Ascending aorta (tissue), 2 donors: ENCODE measurements at regions not wholly inside any gene's neighbourhood (a gene's known extent, or its start where the extent isn't known, plus 50 kb on each side); places are given as distances from the start of the nearest gene placed in this dataset.

Experiments
- DNase-seq, 2 donors: peaks; one replicate each; pipeline ENCODE4 v3.0.0-alpha.2; 2019; ENCODE audit warnings: low spot score in 2 of 2
- H3K27ac ChIP-seq, 2 donors: fragments of 200-600 bp; sonication (generic); one replicate each; pipeline ENCODE4 v1.5.1; 2016 to 2017; ENCODE audit warnings: mild to moderate bottlenecking in 1 of 2
- H3K27me3 ChIP-seq: fragments of 200-600 bp; sonication (generic); one replicate; pipeline ENCODE4 v1.5.1; 2017
- H3K36me3 ChIP-seq, 2 donors: fragments of 200-600 bp; sonication (generic); one replicate each; pipeline ENCODE4 v1.5.1; 2016
- H3K4me1 ChIP-seq, 2 donors: fragments of 200-600 bp; sonication (generic); one replicate each; pipeline ENCODE4 v1.5.1; 2016 to 2017; ENCODE audit warnings: mild to moderate bottlenecking in 1 of 2
- H3K4me3 ChIP-seq, 2 donors: fragments of 200-600 bp; sonication (generic); one replicate each; pipeline ENCODE4 v1.5.1; 2016 to 2017; ENCODE audit warnings: mild to moderate bottlenecking in 1 of 2
- H3K9me3 ChIP-seq, 2 donors: fragments of 200-600 bp; sonication (generic); one replicate each; pipeline ENCODE4 v1.5.1; 2016
- intact Hi-C: fragments of 100-400 bp; cut with DNase I; formaldehyde crosslinking; loops from one replicate; pipeline ENCODE4 v1.15.1; 2023
- TF ChIP-seq, protein P1 (sequence below), 3 experiments: fragments of 200-600 bp in 2 of 3; fragments of 450-650 bp in 1 of 3; sonication (generic) in 2 of 3; IDR thresholded peaks; one replicate each; pipeline ENCODE4 v1.5.1; 2016 to 2019; ENCODE audit warnings: antibody characterized with exemption in 3 of 3, mild to moderate bottlenecking in 1 of 3, moderate library complexity in 1 of 3

DNA sequence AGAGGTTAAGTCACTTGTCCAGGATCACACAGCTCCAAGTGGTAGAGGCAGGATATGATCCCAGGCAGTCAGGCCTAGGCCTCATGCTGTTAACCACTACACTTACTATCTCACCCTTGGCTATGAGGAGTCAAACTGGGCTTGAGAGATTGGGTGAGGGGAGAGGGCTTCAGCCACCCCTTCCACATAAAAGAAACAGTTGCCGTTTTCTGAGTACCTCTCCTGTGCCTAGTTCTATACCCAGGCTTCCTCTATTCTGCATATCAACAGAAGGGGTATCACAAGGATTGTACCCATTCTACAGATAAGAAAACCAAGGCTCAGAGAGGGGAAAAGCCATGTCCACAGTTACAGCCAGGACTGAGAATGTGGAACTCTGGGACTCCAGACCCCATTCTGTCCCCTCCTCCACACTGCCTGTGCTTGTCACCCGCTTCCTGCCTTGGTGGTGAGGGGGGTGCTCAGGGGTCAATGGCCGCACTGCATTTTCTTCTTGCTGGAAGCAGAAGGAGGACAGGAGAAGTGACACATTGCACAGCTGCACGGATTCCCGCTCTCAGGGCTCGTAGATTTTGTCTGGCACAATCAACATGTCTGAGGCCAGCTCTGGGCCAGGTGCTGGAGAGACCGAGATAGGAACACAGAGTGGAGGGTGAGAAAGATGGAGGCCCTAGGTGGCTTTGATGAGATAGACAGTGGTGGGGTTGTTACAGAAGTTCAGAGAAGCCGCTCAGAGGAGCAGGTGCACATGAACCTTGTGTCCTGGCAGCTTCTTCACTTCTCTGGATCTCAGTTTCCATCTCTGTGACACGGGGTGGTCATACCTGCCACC, 108.4 kb upstream of the PTPN1 start:
- no peak overlapping the region for H3K4me3 ChIP-seq
- H3K27ac ChIP-seq = peak overlapping the region; percentile 90 to 97
- H3K27me3 ChIP-seq = no peaks in the 10 kb centered on the region
- H3K9me3 ChIP-seq = no peaks in the 10 kb centered on the region
- H3K36me3 ChIP-seq = no peaks in the 10 kb centered on the region
- intact Hi-C loops = no loop called here
- no peak for DNase-seq
- TF ChIP-seq, protein P1, sequence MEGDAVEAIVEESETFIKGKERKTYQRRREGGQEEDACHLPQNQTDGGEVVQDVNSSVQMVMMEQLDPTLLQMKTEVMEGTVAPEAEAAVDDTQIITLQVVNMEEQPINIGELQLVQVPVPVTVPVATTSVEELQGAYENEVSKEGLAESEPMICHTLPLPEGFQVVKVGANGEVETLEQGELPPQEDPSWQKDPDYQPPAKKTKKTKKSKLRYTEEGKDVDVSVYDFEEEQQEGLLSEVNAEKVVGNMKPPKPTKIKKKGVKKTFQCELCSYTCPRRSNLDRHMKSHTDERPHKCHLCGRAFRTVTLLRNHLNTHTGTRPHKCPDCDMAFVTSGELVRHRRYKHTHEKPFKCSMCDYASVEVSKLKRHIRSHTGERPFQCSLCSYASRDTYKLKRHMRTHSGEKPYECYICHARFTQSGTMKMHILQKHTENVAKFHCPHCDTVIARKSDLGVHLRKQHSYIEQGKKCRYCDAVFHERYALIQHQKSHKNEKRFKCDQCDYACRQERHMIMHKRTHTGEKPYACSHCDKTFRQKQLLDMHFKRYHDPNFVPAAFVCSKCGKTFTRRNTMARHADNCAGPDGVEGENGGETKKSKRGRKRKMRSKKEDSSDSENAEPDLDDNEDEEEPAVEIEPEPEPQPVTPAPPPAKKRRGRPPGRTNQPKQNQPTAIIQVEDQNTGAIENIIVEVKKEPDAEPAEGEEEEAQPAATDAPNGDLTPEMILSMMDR (IDR thresholded peaks at IDR 0.05) = no peak
- peaks cover 38 to 71% of the 10 kb centered on the region in 2 donors for H3K4me1 ChIP-seq

DNA sequence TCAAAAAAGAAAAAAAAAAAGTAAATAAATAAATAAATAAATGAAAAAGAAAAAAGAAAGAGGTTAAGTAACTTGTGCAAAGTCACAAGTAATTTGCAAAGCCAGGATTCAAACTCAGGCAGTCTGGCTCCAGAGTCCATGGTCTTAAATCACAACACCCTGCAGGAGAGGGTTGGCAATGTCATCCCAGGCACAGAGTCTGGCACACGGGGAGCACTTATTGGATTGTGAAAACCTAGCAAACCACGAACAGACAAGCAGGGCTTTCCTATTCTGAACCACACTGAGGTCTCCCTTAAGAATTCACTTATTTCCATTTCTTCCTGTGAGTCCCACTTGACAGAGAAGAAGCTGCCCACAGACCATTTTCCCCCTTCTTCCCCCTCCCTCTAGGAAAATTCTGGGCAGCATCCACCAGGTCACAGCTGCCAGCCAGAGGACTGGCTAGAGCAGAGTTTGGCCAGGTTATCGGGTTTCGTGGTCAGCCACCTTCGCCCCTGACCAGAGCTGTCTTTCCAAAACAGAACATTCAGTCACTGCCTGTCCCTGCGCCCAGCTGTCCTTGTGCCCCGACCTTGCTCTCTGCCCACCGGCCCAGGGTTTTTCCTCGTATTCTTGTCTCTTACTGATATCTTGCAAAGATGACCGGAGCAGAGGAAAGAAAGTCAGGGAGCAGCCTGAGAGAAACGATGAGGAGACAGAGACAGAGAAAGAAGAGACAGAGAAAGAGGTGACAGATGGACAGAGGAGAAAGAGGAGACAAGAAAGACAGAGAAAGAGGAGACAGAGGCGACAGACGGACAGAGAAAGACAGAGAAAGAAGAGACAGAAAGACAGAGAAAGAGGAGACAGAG, 106.4 kb upstream of the PTPN1 start:
- Histone ChIP-seq H3K27ac (peak overlapping the region; percentile 90 to 97), H3K36me3 (no peaks in the 10 kb centered on the region), H3K4me1 (peaks cover 33 to 54% of the 10 kb centered on the region in 2 donors), H3K4me3 (no peak overlapping the region), H3K27me3 (no peaks in the 10 kb centered on the region), H3K9me3 (no peaks in the 10 kb centered on the region)
- TF ChIP-seq, protein P1 (IDR thresholded peaks at IDR 0.05) = peak in 1 of 3 experiments; percentile 8
- DNase-seq = peak in 1 of 2 donors; percentile 78
- intact Hi-C loops = no loop called here

DNA sequence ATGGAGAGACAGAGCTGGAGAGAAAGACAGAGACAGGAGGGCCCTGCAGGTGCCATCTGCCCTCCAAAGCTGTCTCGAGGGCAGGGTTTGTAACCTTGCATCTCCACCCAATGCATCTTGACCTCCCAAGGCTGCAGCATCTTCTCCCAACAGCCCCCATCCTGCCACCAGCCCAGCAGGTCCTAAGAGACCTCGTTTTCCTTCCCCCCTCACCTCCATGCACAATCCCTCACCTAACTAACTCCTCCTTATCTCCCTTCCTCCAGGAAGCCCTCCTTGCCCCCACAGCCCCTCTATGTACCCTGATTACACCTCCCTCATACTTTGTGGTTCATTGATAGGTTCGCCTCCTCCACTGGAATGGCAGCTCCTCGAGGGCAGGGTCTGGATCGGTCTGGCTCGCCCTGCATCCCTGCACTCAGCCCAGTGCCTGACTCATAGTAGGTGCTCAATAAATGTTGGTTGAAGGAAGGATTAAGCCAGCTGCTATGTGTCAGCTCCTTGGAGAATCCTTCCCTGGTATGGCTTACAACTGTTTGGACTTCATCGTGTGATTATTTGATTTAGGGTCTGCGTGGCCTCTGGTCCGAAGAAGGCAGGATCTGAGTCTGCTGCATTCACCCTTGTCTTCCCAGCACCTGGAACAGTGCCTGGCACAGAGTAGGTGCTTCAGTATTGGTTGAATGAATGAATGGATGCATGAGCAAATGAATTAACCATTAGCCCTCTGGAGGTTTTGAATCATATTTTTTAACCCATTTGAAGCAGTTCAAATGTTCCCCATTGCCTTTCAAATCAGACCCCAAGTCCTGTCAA, 105.6 kb upstream of the PTPN1 start:
- intact Hi-C loops = no loop called here
- TF ChIP-seq, protein P1 (IDR thresholded peaks at IDR 0.05) = no peak

DNA sequence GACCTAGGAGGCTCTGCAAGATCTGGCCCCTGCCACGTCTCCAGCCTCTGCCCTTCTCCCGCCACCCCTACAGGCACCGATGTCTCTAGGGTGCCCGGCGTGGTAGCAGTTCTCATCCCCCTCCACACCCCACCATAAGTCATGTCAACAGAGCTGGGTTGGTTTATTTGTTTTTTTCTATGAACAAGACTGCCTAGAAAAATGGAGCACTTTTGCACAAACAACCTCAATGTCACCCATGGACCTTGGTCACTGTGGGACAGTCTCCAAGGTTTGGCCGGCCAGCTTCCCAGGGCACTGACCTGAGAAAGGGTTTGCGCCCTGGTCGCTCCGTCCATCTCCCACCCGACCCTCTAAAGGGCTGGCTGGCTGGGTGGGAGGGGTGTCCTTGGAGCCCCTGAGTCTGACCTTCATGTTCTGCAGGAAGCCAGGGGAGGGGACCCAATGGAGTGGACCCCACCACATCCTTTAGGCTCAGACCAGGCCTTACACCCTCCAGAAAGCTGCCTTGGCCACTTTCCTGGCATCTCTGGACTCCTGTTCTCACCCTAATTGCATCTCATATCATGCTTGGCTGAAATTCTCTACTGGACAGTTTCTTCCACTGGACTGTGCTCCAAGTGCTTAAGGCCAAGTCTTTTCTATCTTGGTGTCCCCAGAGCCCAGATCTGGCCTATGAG, 104.8 kb upstream of the PTPN1 start:
- peaks cover 22 to 43% of the 10 kb centered on the region in 2 donors for H3K4me1 ChIP-seq
- H3K9me3 ChIP-seq = no peaks in the 10 kb centered on the region
- H3K27me3 ChIP-seq = no peaks in the 10 kb centered on the region
- H3K27ac ChIP-seq = peak overlapping the region; percentile 90 to 97
- DNase-seq = no peak
- H3K4me3 ChIP-seq = no peak overlapping the region
- TF ChIP-seq, protein P1 (IDR thresholded peaks at IDR 0.05) = no peak
- intact Hi-C loops = no loop called here
- no peaks in the 10 kb centered on the region for H3K36me3 ChIP-seq

More for the DNA sequence above, 105.6 kb upstream of the PTPN1 start:
- no peaks in the 10 kb centered on the region for H3K9me3 ChIP-seq
- no peaks in the 10 kb centered on the region for H3K36me3 ChIP-seq
- no peaks in the 10 kb centered on the region for H3K27me3 ChIP-seq
- peak overlapping the region; percentile 90 to 97 for H3K27ac ChIP-seq
- no peak overlapping the region for H3K4me3 ChIP-seq
- H3K4me1 ChIP-seq = peaks cover 30 to 49% of the 10 kb centered on the region in 2 donors
- DNase-seq = no peak
